ENCODE measurements at regions not wholly inside any gene's neighbourhood (a gene's known extent, or its start where the extent isn't known, plus 50 kb on each side); places are given as distances from the start of the nearest gene placed in this dataset.

GRCh38 chr5:20213803-20214202 lies 225.8 kb upstream of the CDH18 start:
- H3K27ac ChIP-seq (ENCODE audit: low read length in 2 of 2) = no peak overlapping the region
- WGBS (ENCODE audit: insufficient coverage) = no CpG with 5 or more reads among the region's 2 CpGs
- Mint-ChIP-seq H3K4me3 (no peak overlapping the region), H3K4me1 (no peaks in the 10 kb centered on the region), H3K9me3 (ENCODE audit: insufficient read depth) (no peaks in the 10 kb centered on the region), H3K27ac (no peak overlapping the region), H3K27me3 (no peaks in the 10 kb centered on the region)
- ChIA-PET POLR2A (no interaction called here), CTCF (no interaction called here)
- no peaks in the 10 kb centered on the region for H3K79me2 ChIP-seq (ENCODE audit: control insufficient read depth, insufficient read depth, low read length)
- no peak overlapping the region for H3K4me2 ChIP-seq (replicated peaks; ENCODE audit: low read depth, low read length, poor library complexity, severe bottlenecking)
- no peak overlapping the region for H3K9ac ChIP-seq (ENCODE audit: low read length)
- H3K36me3 ChIP-seq (replicated peaks in 1 of 2; ENCODE audit: control extremely low read depth in 1 of 2, control insufficient read depth in 1 of 2, extremely low read depth in 1 of 2, insufficient read depth in 2 of 2, low read length in 1 of 2) = no peaks in the 10 kb centered on the region
- intact Hi-C loops (cut with micrococcal nuclease) = no loop called here
- peaks cover 0 to 3% (median 0%) of the 10 kb centered on the region in 3 donors for H3K9me3 ChIP-seq (ENCODE audit: control extremely low read depth in 1 of 3, control insufficient read depth in 2 of 3, insufficient read depth in 1 of 3, low read length in 2 of 3)
- TF ChIP-seq EZH2 (IDR thresholded peaks at IDR 0.05; ENCODE audit: borderline replicate concordance, insufficient read depth, low read depth, low read length, poor library complexity, severe bottlenecking) (no peak), CTCF (IDR thresholded peaks at IDR 0.05) (no peak)
- no peaks in the 10 kb centered on the region for H3K4me1 ChIP-seq (ENCODE audit: control insufficient read depth in 2 of 2, insufficient read depth in 2 of 2, low read length in 2 of 2)
- ATAC-seq (ENCODE audit: low read depth) (no peak), DNase-seq (no peak)
- H3K4me3 ChIP-seq (ENCODE audit: control extremely low read depth in 1 of 5, extremely low read depth in 1 of 5, insufficient read depth in 1 of 5, low read depth in 2 of 5, low read length in 4 of 5) = no peak overlapping the region
- no peaks in the 10 kb centered on the region for H3K27me3 ChIP-seq (replicated peaks in 1 of 4; ENCODE audit: control extremely low read depth in 1 of 4, control insufficient read depth in 3 of 4, insufficient read depth in 4 of 4, low read length in 3 of 4)
- H2AFZ ChIP-seq (ENCODE audit: insufficient read depth, low read depth, low read length, poor library complexity, severe bottlenecking) = no peak overlapping the region
- no peaks in the 10 kb centered on the region for H4K20me1 ChIP-seq (ENCODE audit: control insufficient read depth, insufficient read depth, low read length, poor library complexity, severe bottlenecking)

- Histone ChIP-seq H3K4me2 (replicated peaks; ENCODE audit: low read depth, low read length, poor library complexity, severe bottlenecking) (no peak overlapping the region), H3K4me3 (ENCODE audit: control extremely low read depth in 1 of 5, extremely low read depth in 1 of 5, insufficient read depth in 1 of 5, low read depth in 2 of 5, low read length in 4 of 5) (no peak overlapping the region), H3K9me3 (ENCODE audit: control extremely low read depth in 1 of 3, control insufficient read depth in 2 of 3, insufficient read depth in 1 of 3, low read length in 2 of 3) (peaks cover 0 to 3% (median under 1%) of the 10 kb centered on the region in 3 donors), H3K36me3 (replicated peaks in 1 of 2; ENCODE audit: control extremely low read depth in 1 of 2, control insufficient read depth in 1 of 2, extremely low read depth in 1 of 2, insufficient read depth in 2 of 2, low read length in 1 of 2) (no peaks in the 10 kb centered on the region), H2AFZ (ENCODE audit: insufficient read depth, low read depth, low read length, poor library complexity, severe bottlenecking) (no peak overlapping the region), H3K9ac (ENCODE audit: low read length) (no peak overlapping the region), H3K4me1 (ENCODE audit: control insufficient read depth in 2 of 2, insufficient read depth in 2 of 2, low read length in 2 of 2) (no peaks in the 10 kb centered on the region), H3K27ac (ENCODE audit: low read length in 2 of 2) (no peak overlapping the region), H4K20me1 (ENCODE audit: control insufficient read depth, insufficient read depth, low read length, poor library complexity, severe bottlenecking) (no peaks in the 10 kb centered on the region), H3K79me2 (ENCODE audit: control insufficient read depth, insufficient read depth, low read length) (no peaks in the 10 kb centered on the region), H3K27me3 (replicated peaks in 1 of 4; ENCODE audit: control extremely low read depth in 1 of 4, control insufficient read depth in 3 of 4, insufficient read depth in 4 of 4, low read length in 3 of 4) (no peaks in the 10 kb centered on the region)
- no peak for DNase-seq
- Mint-ChIP-seq H3K9me3 (ENCODE audit: insufficient read depth) (no peaks in the 10 kb centered on the region), H3K27ac (no peak overlapping the region), H3K4me3 (no peak overlapping the region), H3K27me3 (no peaks in the 10 kb centered on the region), H3K4me1 (no peaks in the 10 kb centered on the region)
- intact Hi-C loops (cut with micrococcal nuclease) = no loop called here
- CTCF ChIA-PET = no interaction called here
- POLR2A ChIA-PET = no interaction called here
- ATAC-seq (ENCODE audit: low read depth) = no peak
- no peak for TF ChIP-seq EZH2 (IDR thresholded peaks at IDR 0.05; ENCODE audit: borderline replicate concordance, insufficient read depth, low read depth, low read length, poor library complexity, severe bottlenecking)
- TF ChIP-seq CTCF (IDR thresholded peaks at IDR 0.05) = no peak
Observed at GRCh38 chr5:20212701-20213100, 224.7 kb upstream of the CDH18 start.

All from B cell (primary cell).